H9 (cell line): ENCODE measurements at regions not wholly inside any gene's neighbourhood (a gene's known extent, or its start where the extent isn't known, plus 50 kb on each side); places are given as distances from the start of the nearest gene placed in this dataset.
A peak's percentile ranks its signal among the peaks of the same experiment; 100 is the strongest.

Experiments used
- DNase-seq: peaks from one replicate; pipeline ENCODE4 v3.0.0-alpha.2; 2017
- H2AFZ ChIP-seq: one replicate; pipeline ENCODE4 v1.6.1; 2013; ENCODE audit warnings: mild to moderate bottlenecking, low read length, control low read depth, moderate library complexity
- H2AK5ac ChIP-seq: 2 replicates; pipeline ENCODE4 v1.6.1; 2013; ENCODE audit warnings: low read length, control low read depth, mixed read lengths; ENCODE audit not compliant: insufficient read length
- H2BK120ac ChIP-seq: one replicate; pipeline ENCODE4 v1.6.1; 2013; ENCODE audit warnings: low read depth, mild to moderate bottlenecking, low read length, control low read depth, inconsistent platforms; ENCODE audit not compliant: poor library complexity, severe bottlenecking
- H2BK12ac ChIP-seq: 2 replicates; pipeline ENCODE4 v1.6.1; 2013; ENCODE audit warnings: low read length, control low read depth, mixed read lengths, low read depth; ENCODE audit not compliant: insufficient read length
- H2BK15ac ChIP-seq: 2 replicates; pipeline ENCODE4 v1.6.1; 2013; ENCODE audit warnings: low read depth, low read length, control low read depth
- H2BK20ac ChIP-seq: one replicate; pipeline ENCODE4 v1.6.1; 2013; ENCODE audit warnings: low read depth, mild to moderate bottlenecking, low read length, control low read depth, inconsistent platforms; ENCODE audit not compliant: poor library complexity, severe bottlenecking
- H2BK5ac ChIP-seq: 2 replicates; pipeline ENCODE4 v1.6.1; 2013; ENCODE audit warnings: low read length, control low read depth, mixed read lengths; ENCODE audit not compliant: insufficient read length
- H3K14ac ChIP-seq: 2 replicates; pipeline ENCODE4 v1.6.1; 2013; ENCODE audit warnings: low read length, control low read depth; ENCODE audit not compliant: insufficient read depth
- H3K18ac ChIP-seq: 2 replicates; pipeline ENCODE4 v1.6.1; 2013; ENCODE audit warnings: low read depth, mild to moderate bottlenecking, mixed read lengths, low read length, control low read depth; ENCODE audit not compliant: insufficient read length
- H3K23ac ChIP-seq: 2 replicates; pipeline ENCODE4 v1.6.1; 2013; ENCODE audit warnings: low read length, control low read depth, mixed read lengths, low read depth; ENCODE audit not compliant: insufficient read length
- H3K23me2 ChIP-seq: 2 replicates; pipeline ENCODE4 v1.6.1; 2013; ENCODE audit warnings: low read depth, mild to moderate bottlenecking, mixed read lengths, low read length, control low read depth; ENCODE audit not compliant: insufficient read length, poor library complexity, severe bottlenecking
- H3K27ac ChIP-seq: 2 replicates; pipeline ENCODE4 v1.5.1; 2013; ENCODE audit warnings: low read length, control low read depth, mixed read lengths, low read depth; ENCODE audit not compliant: insufficient read length
- H3K27me3 ChIP-seq: 2 replicates; pipeline ENCODE4 v1.6.1; 2013; ENCODE audit warnings: low read length, control low read depth, inconsistent platforms; ENCODE audit not compliant: insufficient read depth
- H3K4ac ChIP-seq: 2 replicates; pipeline ENCODE4 v1.6.1; 2013; ENCODE audit warnings: low read depth, mild to moderate bottlenecking, control low read depth, inconsistent platforms, low read length, moderate library complexity
- H3K4me1 ChIP-seq: 2 replicates; pipeline ENCODE4 v1.6.1; 2013; ENCODE audit warnings: low read length, control low read depth, inconsistent platforms; ENCODE audit not compliant: insufficient read depth
- H3K4me2 ChIP-seq: 2 replicates; pipeline ENCODE4 v1.6.1; 2013; ENCODE audit warnings: low read length, control low read depth, mixed read lengths; ENCODE audit not compliant: insufficient read length, insufficient read depth
- H3K56ac ChIP-seq: 2 replicates; pipeline ENCODE4 v1.6.1; 2013; ENCODE audit warnings: low read depth, mild to moderate bottlenecking, mixed read lengths, low read length, control low read depth; ENCODE audit not compliant: insufficient read length
- H3K79me1 ChIP-seq: 2 replicates; pipeline ENCODE4 v1.6.1; 2013; ENCODE audit warnings: low read depth, mild to moderate bottlenecking, moderate library complexity, low read length, control low read depth, inconsistent platforms; ENCODE audit not compliant: insufficient read depth, poor library complexity, severe bottlenecking
- H3K79me2 ChIP-seq: 2 replicates; pipeline ENCODE4 v1.6.1; 2013; ENCODE audit warnings: low read length, control low read depth, inconsistent platforms; ENCODE audit not compliant: insufficient read depth
- H3K9ac ChIP-seq: 2 replicates; pipeline ENCODE4 v1.6.1; 2013; ENCODE audit warnings: low read length, control low read depth, mixed read lengths; ENCODE audit not compliant: insufficient read length; ENCODE audit errors: extremely low read depth
- H3K9me3 ChIP-seq: one replicate; pipeline ENCODE4 v1.6.1; 2013; ENCODE audit warnings: low read depth, low read length, inconsistent platforms; ENCODE audit not compliant: control insufficient read depth
- H3T11ph ChIP-seq: one replicate; pipeline ENCODE4 v1.6.1; 2013; ENCODE audit warnings: mild to moderate bottlenecking, low read length, control low read depth, inconsistent platforms
- H4K20me1 ChIP-seq: one replicate; pipeline ENCODE4 v1.6.1; 2013; ENCODE audit not compliant: control insufficient read depth, insufficient read length, insufficient read depth
- H4K5ac ChIP-seq: 2 replicates; pipeline ENCODE4 v1.6.1; 2013; ENCODE audit warnings: low read depth, mild to moderate bottlenecking, mixed read lengths, low read length, control low read depth; ENCODE audit not compliant: insufficient read length
- H4K8ac ChIP-seq: replicated peaks from 2 replicates; pipeline ENCODE4 v1.6.1; 2013; ENCODE audit warnings: low read length, control low read depth, mixed read lengths, low read depth; ENCODE audit not compliant: insufficient read length
- H4K91ac ChIP-seq: 2 replicates; pipeline ENCODE4 v1.6.1; 2013; ENCODE audit warnings: low read depth, mild to moderate bottlenecking, moderate library complexity, mixed read lengths, low read length, control low read depth; ENCODE audit not compliant: insufficient read length
- H3K27ac Mint-ChIP-seq, 3 experiments: 2 replicates in 2 of 3; 3 replicates in 1 of 3; pipeline ENCODE4 v1.8.0; 2020 to 2021; ENCODE audit warnings: mixed read lengths in 3 of 3, mild to moderate bottlenecking in 1 of 3, moderate library complexity in 1 of 3
- H3K27me3 Mint-ChIP-seq: 2 replicates; pipeline ENCODE4 v1.8.0; 2021; ENCODE audit warnings: low read depth, mild to moderate bottlenecking, moderate library complexity, mixed read lengths
- H3K36me3 Mint-ChIP-seq, 3 experiments: 2 replicates in 2 of 3; 3 replicates in 1 of 3; pipeline ENCODE4 v1.8.0; 2020 to 2021; ENCODE audit warnings: low read depth in 3 of 3, mixed read lengths in 3 of 3; ENCODE audit not compliant: insufficient read depth in 1 of 3
- H3K4me1 Mint-ChIP-seq, 2 experiments: 2 replicates each; pipeline ENCODE4 v1.8.0; 2020; ENCODE audit warnings: mixed read lengths in 2 of 2
- H3K4me3 Mint-ChIP-seq, 2 experiments: 2 replicates in 1 of 2; 3 replicates in 1 of 2; pipeline ENCODE4 v1.8.0; 2020 to 2021; ENCODE audit warnings: mild to moderate bottlenecking in 2 of 2, mixed read lengths in 2 of 2, moderate library complexity in 1 of 2
- H3K9me3 Mint-ChIP-seq, 2 experiments: 2 replicates in 1 of 2; 3 replicates in 1 of 2; pipeline ENCODE4 v1.8.0; 2020; ENCODE audit warnings: mild to moderate bottlenecking in 2 of 2, mixed read lengths in 2 of 2, moderate library complexity in 1 of 2
- TF ChIP-seq, protein P1 (sequence below): fragments of 200-600 bp; sonication (generic); conservative IDR thresholded peaks from 3 replicates; pipeline ENCODE4 v1.8.0; 2021; ENCODE audit warnings: antibody characterized with exemption, mild to moderate bottlenecking

DNA sequence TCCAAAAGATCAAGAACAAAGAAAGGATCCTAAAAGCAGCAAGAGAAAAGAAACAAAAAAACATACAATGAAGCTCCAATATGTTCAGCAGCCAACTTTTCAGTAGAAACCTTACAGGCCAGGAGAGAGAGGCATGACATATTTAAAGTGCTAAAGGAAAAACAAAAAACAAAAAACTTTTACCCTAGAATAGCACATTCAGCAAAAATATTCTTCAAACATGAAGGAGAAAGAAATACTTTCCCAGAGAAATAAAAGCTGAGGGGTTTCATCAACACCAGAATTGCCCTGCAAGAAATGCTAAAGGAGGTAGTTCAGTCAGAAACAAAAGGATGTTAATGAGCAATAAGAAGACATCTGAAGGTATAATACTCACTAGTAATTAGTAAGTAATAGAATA lies 753.5 kb upstream of the POT1 start:
- Histone ChIP-seq H2BK20ac (no peak overlapping the region), H2BK5ac (no peak overlapping the region), H3K14ac (no peak overlapping the region), H4K8ac (no peak overlapping the region), H4K91ac (no peak overlapping the region), H3T11ph (no peak overlapping the region), H4K20me1 (no peaks in the 10 kb centered on the region), H3K23ac (no peak overlapping the region), H3K27me3 (no peaks in the 10 kb centered on the region), H2AK5ac (no peak overlapping the region), H3K4me1 (no peaks in the 10 kb centered on the region), H3K56ac (no peak overlapping the region), H3K9me3 (no peaks in the 10 kb centered on the region), H3K18ac (no peak overlapping the region), H3K4ac (no peak overlapping the region), H2BK12ac (no peak overlapping the region), H4K5ac (no peak overlapping the region), H3K79me2 (no peaks in the 10 kb centered on the region), H2BK15ac (no peak overlapping the region), H3K9ac (no peak overlapping the region), H3K4me2 (no peak overlapping the region), H3K79me1 (no peaks in the 10 kb centered on the region), H2AFZ (no peak overlapping the region), H3K27ac (no peak overlapping the region), H3K23me2 (no peaks in the 10 kb centered on the region), H2BK120ac (no peak overlapping the region)
- no peak overlapping the region for H3K4me3 Mint-ChIP-seq
- H3K4me1 Mint-ChIP-seq, result peaks cover 11 to 22% of the 10 kb centered on the region in 2 experiments
- no peaks in the 10 kb centered on the region for H3K36me3 Mint-ChIP-seq
- H3K9me3 Mint-ChIP-seq, result no peaks in the 10 kb centered on the region
- TF ChIP-seq, protein P1, sequence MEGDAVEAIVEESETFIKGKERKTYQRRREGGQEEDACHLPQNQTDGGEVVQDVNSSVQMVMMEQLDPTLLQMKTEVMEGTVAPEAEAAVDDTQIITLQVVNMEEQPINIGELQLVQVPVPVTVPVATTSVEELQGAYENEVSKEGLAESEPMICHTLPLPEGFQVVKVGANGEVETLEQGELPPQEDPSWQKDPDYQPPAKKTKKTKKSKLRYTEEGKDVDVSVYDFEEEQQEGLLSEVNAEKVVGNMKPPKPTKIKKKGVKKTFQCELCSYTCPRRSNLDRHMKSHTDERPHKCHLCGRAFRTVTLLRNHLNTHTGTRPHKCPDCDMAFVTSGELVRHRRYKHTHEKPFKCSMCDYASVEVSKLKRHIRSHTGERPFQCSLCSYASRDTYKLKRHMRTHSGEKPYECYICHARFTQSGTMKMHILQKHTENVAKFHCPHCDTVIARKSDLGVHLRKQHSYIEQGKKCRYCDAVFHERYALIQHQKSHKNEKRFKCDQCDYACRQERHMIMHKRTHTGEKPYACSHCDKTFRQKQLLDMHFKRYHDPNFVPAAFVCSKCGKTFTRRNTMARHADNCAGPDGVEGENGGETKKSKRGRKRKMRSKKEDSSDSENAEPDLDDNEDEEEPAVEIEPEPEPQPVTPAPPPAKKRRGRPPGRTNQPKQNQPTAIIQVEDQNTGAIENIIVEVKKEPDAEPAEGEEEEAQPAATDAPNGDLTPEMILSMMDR, result no peak
- no peak for DNase-seq
- H3K27ac Mint-ChIP-seq, result peak overlapping the region in 2 of 3 experiments; percentile 3 to 40; a peak in 2 of 7 replicates
- H3K27me3 Mint-ChIP-seq, result no peaks in the 10 kb centered on the region
